ENCODE measurements at regions not wholly inside any gene's neighbourhood (a gene's known extent, or its start where the extent isn't known, plus 50 kb on each side); places are given as distances from the start of the nearest gene placed in this dataset.
"Not testable (repeated sequence)": the region's sequence is repeated elsewhere in the genome, so short reads cannot be mapped to it uniquely, and the experiment has no call there.

DNA sequence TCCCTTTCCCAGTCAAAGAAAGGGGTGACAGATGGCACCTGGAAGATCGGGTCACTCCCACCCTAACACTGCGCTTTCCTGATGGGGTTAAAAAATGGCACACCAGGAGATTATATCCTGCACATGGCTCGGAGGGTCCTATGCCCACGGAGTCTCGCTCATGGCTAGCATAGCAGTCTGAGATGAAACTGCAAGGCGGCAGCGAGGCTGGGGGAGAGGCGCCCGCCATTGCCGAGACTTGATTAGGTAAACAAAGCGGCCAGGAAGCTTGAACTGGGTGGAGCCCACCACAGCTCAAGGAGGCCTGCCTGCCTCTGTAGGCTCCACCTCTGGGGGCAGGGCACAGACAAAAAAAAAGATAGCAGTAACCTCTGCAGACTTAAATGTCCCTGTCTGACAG is 875.0 kb upstream of the EPHA5 start:
- WGBS (ENCODE audit: low lambda C conversion rate): 46% methylated on average over 9 of the region's 11 CpGs

DNA sequence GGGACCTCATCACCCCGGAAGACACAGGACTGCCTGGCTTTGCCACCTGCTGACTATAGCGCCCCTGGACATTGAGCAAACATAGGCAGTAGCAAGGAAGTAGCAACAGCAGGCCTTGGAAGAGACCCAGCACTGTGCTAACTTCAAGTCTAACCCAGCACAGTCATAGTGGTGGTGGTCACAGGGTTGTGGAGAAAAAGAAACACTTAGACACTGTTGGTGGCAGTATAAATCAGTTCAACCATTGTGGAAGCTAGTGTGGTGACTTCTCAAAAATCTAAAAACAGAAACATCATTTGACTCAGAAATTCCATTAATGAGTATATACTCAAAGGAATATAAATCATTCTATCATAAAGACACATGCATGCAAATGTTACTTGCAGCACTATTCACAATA is 874.0 kb upstream of the EPHA5 start:
- Histone ChIP-seq H4K20me1 (ENCODE audit: insufficient read depth, low read length) (no peaks in the 10 kb centered on the region), H3K27ac (ENCODE audit: extremely low read length, insufficient read depth, low read length) (no peak overlapping the region), H2AFZ (ENCODE audit: low read length) (no peak overlapping the region), H3K4me1 (ENCODE audit: insufficient read depth, low read length) (no peaks in the 10 kb centered on the region), H3K9me3 (ENCODE audit: low read length) (no peaks in the 10 kb centered on the region), H3K79me2 (ENCODE audit: insufficient read depth, low read length) (no peaks in the 10 kb centered on the region), H3K36me3 (replicated peaks in 1 of 2; ENCODE audit: control insufficient read depth in 1 of 2, insufficient read depth in 2 of 2, low read length in 2 of 2) (no peaks in the 10 kb centered on the region), H3K4me3 (replicated peaks in 1 of 3; ENCODE audit: insufficient read depth in 1 of 3, low read depth in 2 of 3, low read length in 3 of 3) (no peak overlapping the region), H3K27me3 (ENCODE audit: control insufficient read depth in 1 of 2, insufficient read depth in 2 of 2, low read length in 2 of 2) (no peaks in the 10 kb centered on the region), H3K9ac (ENCODE audit: insufficient read depth, low read depth, low read length) (no peak overlapping the region), H3K4me2 (ENCODE audit: low read depth, low read length) (no peak overlapping the region)
- ATAC-seq: no peak
- ChIA-PET POLR2A (no interaction called here), CTCF (ENCODE audit: low intra/inter-chr PET ratio, low total read pairs) (no interaction called here)
- WGBS (ENCODE audit: low lambda C conversion rate): no CpG with 5 or more reads among the region's 2 CpGs
- no peak for FAIRE-seq
- in situ Hi-C loops (cut with HindIII; ENCODE audit: extremely low pct_ligation_motif_present, low pct_unique_long_range_greater_than_20kb): no loop called here
- no TSS peak for BruUV-seq (replicated peaks)
- no peak for DNase-seq (ENCODE audit: low spot score)
- intact Hi-C loops (cut with micrococcal nuclease; ENCODE audit: unreplicated experiment): no loop called here
- no peak for TF ChIP-seq SKI (IDR thresholded peaks at IDR 0.05; ENCODE audit: partially characterized antibody)
- TF ChIP-seq, protein P1, sequence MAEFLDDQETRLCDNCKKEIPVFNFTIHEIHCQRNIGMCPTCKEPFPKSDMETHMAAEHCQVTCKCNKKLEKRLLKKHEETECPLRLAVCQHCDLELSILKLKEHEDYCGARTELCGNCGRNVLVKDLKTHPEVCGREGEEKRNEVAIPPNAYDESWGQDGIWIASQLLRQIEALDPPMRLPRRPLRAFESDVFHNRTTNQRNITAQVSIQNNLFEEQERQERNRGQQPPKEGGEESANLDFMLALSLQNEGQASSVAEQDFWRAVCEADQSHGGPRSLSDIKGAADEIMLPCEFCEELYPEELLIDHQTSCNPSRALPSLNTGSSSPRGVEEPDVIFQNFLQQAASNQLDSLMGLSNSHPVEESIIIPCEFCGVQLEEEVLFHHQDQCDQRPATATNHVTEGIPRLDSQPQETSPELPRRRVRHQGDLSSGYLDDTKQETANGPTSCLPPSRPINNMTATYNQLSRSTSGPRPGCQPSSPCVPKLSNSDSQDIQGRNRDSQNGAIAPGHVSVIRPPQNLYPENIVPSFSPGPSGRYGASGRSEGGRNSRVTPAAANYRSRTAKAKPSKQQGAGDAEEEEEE (CRISPR knock-in tag; IDR thresholded peaks at IDR 0.05; ENCODE audit: borderline replicate concordance): no peak
- TF ChIP-seq SRSF9 (IDR thresholded peaks at IDR 0.05; ENCODE audit: borderline replicate concordance, insufficient read depth, low read depth, low read length, poor library complexity, severe bottlenecking): no peak
- no peak for TF ChIP-seq ZNF350 (CRISPR knock-in tag; IDR thresholded peaks at IDR 0.05; ENCODE audit: borderline replicate concordance, low read depth)
- TF ChIP-seq, protein P2, sequence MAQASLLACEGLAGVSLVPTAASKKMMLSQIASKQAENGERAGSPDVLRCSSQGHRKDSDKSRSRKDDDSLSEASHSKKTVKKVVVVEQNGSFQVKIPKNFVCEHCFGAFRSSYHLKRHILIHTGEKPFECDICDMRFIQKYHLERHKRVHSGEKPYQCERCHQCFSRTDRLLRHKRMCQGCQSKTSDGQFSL (CRISPR knock-in tag; IDR thresholded peaks at IDR 0.05): no peak
- TF ChIP-seq, protein P3, sequence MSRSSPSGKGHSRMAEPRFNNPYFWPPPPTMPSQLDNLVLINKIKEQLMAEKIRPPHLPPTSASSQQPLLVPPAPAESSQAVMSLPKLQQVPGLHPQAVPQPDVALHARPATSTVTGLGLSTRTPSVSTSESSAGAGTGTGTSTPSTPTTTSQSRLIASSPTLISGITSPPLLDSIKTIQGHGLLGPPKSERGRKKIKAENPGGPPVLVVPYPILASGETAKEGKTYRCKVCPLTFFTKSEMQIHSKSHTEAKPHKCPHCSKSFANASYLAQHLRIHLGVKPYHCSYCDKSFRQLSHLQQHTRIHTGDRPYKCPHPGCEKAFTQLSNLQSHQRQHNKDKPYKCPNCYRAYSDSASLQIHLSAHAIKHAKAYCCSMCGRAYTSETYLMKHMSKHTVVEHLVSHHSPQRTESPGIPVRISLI (CRISPR knock-in tag; IDR thresholded peaks at IDR 0.05; ENCODE audit: borderline replicate concordance): no peak
- TF ChIP-seq, protein P4, sequence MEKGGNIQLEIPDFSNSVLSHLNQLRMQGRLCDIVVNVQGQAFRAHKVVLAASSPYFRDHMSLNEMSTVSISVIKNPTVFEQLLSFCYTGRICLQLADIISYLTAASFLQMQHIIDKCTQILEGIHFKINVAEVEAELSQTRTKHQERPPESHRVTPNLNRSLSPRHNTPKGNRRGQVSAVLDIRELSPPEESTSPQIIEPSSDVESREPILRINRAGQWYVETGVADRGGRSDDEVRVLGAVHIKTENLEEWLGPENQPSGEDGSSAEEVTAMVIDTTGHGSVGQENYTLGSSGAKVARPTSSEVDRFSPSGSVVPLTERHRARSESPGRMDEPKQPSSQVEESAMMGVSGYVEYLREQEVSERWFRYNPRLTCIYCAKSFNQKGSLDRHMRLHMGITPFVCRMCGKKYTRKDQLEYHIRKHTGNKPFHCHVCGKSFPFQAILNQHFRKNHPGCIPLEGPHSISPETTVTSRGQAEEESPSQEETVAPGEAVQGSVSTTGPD (CRISPR knock-in tag; IDR thresholded peaks at IDR 0.05): no peak
- no peak for TF ChIP-seq ZNF382 (CRISPR knock-in tag; IDR thresholded peaks at IDR 0.05; ENCODE audit: borderline replicate concordance)
- TF ChIP-seq, protein P5, sequence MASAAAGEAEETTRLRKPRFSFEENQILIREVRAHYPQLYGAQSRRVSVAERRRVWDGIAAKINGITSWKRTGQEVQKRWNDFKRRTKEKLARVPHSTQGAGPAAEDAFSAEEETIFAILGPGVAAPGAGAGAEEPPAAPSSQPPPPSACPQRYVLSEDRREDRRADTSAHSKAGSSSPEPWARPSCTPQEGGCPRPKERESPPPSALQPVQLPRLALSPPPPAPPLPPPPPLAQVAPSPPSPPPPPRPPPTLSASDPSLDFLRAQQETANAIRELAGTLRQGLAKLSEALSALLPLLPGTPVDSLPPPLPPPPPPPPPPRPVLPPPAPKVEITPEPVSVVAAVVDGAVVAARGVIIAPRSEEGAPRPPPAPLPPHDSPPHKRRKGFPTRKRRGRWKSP (CRISPR knock-in tag; IDR thresholded peaks at IDR 0.05): no peak
- no peak for TF ChIP-seq ESRRA (CRISPR knock-in tag; IDR thresholded peaks at IDR 0.05; ENCODE audit: low read depth)
- TF ChIP-seq POGZ (CRISPR knock-in tag; IDR thresholded peaks at IDR 0.05): no peak

More for the DNA sequence above, 875.0 kb upstream of the EPHA5 start:
- H3K9ac ChIP-seq (ENCODE audit: insufficient read depth, low read depth, low read length); FAIRE-seq; H3K79me2 ChIP-seq (ENCODE audit: insufficient read depth, low read length); POLR2A ChIA-PET; H3K36me3 ChIP-seq (replicated peaks in 1 of 2; ENCODE audit: control insufficient read depth in 1 of 2, insufficient read depth in 2 of 2, low read length in 2 of 2); H3K27me3 ChIP-seq (ENCODE audit: control insufficient read depth in 1 of 2, insufficient read depth in 2 of 2, low read length in 2 of 2); H3K27ac ChIP-seq (ENCODE audit: extremely low read length, insufficient read depth, low read length); CTCF ChIA-PET (ENCODE audit: low intra/inter-chr PET ratio, low total read pairs); DNase-seq (ENCODE audit: low spot score); H3K4me2 ChIP-seq (ENCODE audit: low read depth, low read length); BruUV-seq (replicated peaks); H2AFZ ChIP-seq (ENCODE audit: low read length); intact Hi-C loops (cut with micrococcal nuclease; ENCODE audit: unreplicated experiment); H3K9me3 ChIP-seq (ENCODE audit: low read length); ATAC-seq; H3K4me1 ChIP-seq (ENCODE audit: insufficient read depth, low read length); H3K4me3 ChIP-seq (replicated peaks in 1 of 3; ENCODE audit: insufficient read depth in 1 of 3, low read depth in 2 of 3, low read length in 3 of 3); in situ Hi-C loops (cut with HindIII; ENCODE audit: extremely low pct_ligation_motif_present, low pct_unique_long_range_greater_than_20kb); H4K20me1 ChIP-seq (ENCODE audit: insufficient read depth, low read length): not testable (repeated sequence)

Data from HepG2 (cell line).